Loucy (cell line): ENCODE measurements at regions not wholly inside any gene's neighbourhood (a gene's known extent, or its start where the extent isn't known, plus 50 kb on each side); places are given as distances from the start of the nearest gene placed in this dataset.

Experiments
- H2AFZ ChIP-seq: fragments of 200-600 bp; sonication (generic); 2 replicates; pipeline ENCODE4 v1.6.0; 2016; ENCODE audit warnings: antibody characterized with exemption, mild to moderate bottlenecking, low read length, moderate library complexity
- H3F3A ChIP-seq: fragments of 200-600 bp; 2 replicates; pipeline ENCODE4 v1.6.0; 2016; ENCODE audit warnings: antibody characterized with exemption, low read depth, mild to moderate bottlenecking
- H3K27me3 ChIP-seq: fragments of 200-600 bp; sonication (generic); 2 replicates; pipeline ENCODE4 v1.6.1; 2014; ENCODE audit warnings: low read length, mild to moderate bottlenecking; ENCODE audit not compliant: insufficient read depth, poor library complexity, severe bottlenecking
- H3K36me3 ChIP-seq: fragments of 200-600 bp; sonication (generic); 2 replicates; pipeline ENCODE4 v1.6.1; 2016; ENCODE audit warnings: low read length; ENCODE audit not compliant: insufficient read depth
- H3K4me1 ChIP-seq: fragments of 200-600 bp; sonication (generic); 2 replicates; pipeline ENCODE4 v1.5.1; 2014; ENCODE audit warnings: low read length, mild to moderate bottlenecking; ENCODE audit not compliant: insufficient read depth, poor library complexity, severe bottlenecking
- H3K4me2 ChIP-seq: fragments of 200-600 bp; sonication (generic); 2 replicates; pipeline ENCODE4 v1.6.0; 2014; ENCODE audit warnings: antibody characterized with exemption, low read length, low read depth, mild to moderate bottlenecking; ENCODE audit not compliant: poor library complexity, severe bottlenecking
- H3K4me3 ChIP-seq: fragments of 200-600 bp; sonication (generic); 2 replicates; pipeline ENCODE4 v1.5.1; 2014; ENCODE audit warnings: low read length, mild to moderate bottlenecking, mixed read lengths; ENCODE audit not compliant: poor library complexity, severe bottlenecking
- H3K79me2 ChIP-seq: fragments of 200-600 bp; sonication (generic); 2 replicates; pipeline ENCODE4 v1.6.1; 2014; ENCODE audit warnings: low read length; ENCODE audit not compliant: insufficient read depth
- H3K9ac ChIP-seq: fragments of 200-600 bp; sonication (generic); 2 replicates; pipeline ENCODE4 v1.6.0; 2014; ENCODE audit warnings: mild to moderate bottlenecking, low read depth, low read length, moderate library complexity; ENCODE audit not compliant: poor library complexity, severe bottlenecking
- H3K9me2 ChIP-seq: fragments of 200-600 bp; sonication (generic); replicated peaks from 2 replicates; pipeline ENCODE4 v1.6.1; 2016; ENCODE audit warnings: low read depth, low read length, mixed read lengths
- H3K9me3 ChIP-seq: fragments of 200-600 bp; sonication (generic); 2 replicates; pipeline ENCODE4 v1.6.1; 2014; ENCODE audit warnings: mild to moderate bottlenecking, antibody characterized with exemption, low read length, low read depth; ENCODE audit not compliant: insufficient read depth
- H4K20me1 ChIP-seq: fragments of 200-600 bp; sonication (generic); 2 replicates; pipeline ENCODE4 v1.6.0; 2014; ENCODE audit warnings: antibody characterized with exemption, low read length, mild to moderate bottlenecking; ENCODE audit not compliant: insufficient read depth, poor library complexity, severe bottlenecking
- CTCF ChIP-seq: fragments of 200-600 bp; sonication (generic); conservative IDR thresholded peaks from 2 replicates; pipeline ENCODE4 v1.5.1; 2014; ENCODE audit warnings: mild to moderate bottlenecking, antibody characterized with exemption, low read length
- EZH2phosphoT487 ChIP-seq: fragments of 200-600 bp; IDR thresholded peaks from 2 replicates; pipeline ENCODE4 v1.6.1; 2018; ENCODE audit warnings: antibody characterized with exemption, mild to moderate bottlenecking, moderate library complexity, borderline replicate concordance

- no peaks in the 10 kb centered on the region for H3K79me2 ChIP-seq
- H2AFZ ChIP-seq: no peak overlapping the region
- no peaks in the 10 kb centered on the region for H3K9me3 ChIP-seq
- no peaks in the 10 kb centered on the region for H3K9me2 ChIP-seq
- H3K4me1 ChIP-seq: no peaks in the 10 kb centered on the region
- no peaks in the 10 kb centered on the region for H4K20me1 ChIP-seq
- H3K27me3 ChIP-seq: no peaks in the 10 kb centered on the region
- no peak overlapping the region for H3K4me3 ChIP-seq
- H3K36me3 ChIP-seq: no peaks in the 10 kb centered on the region
- TF ChIP-seq CTCF: no peak
- TF ChIP-seq EZH2phosphoT487: no peak
- H3F3A ChIP-seq: no peaks in the 10 kb centered on the region
- no peak overlapping the region for H3K9ac ChIP-seq
- H3K4me2 ChIP-seq: no peak overlapping the region
These were observed 261.6 kb downstream of the VPS13C start for GRCh38 chr15:61798631-61799030.

- Histone ChIP-seq H3K36me3 (no peaks in the 10 kb centered on the region), H3K9ac (no peak overlapping the region), H3K79me2 (no peaks in the 10 kb centered on the region), H3K4me1 (no peaks in the 10 kb centered on the region), H3F3A (no peaks in the 10 kb centered on the region), H3K4me2 (no peak overlapping the region), H3K9me2 (no peaks in the 10 kb centered on the region), H3K27me3 (no peaks in the 10 kb centered on the region), H3K4me3 (no peak overlapping the region), H4K20me1 (no peaks in the 10 kb centered on the region), H2AFZ (no peak overlapping the region), H3K9me3 (no peaks in the 10 kb centered on the region)
- TF ChIP-seq CTCF (no peak), EZH2phosphoT487 (no peak)
These were observed 264.2 kb downstream of the VPS13C start for GRCh38 chr15:61796056-61796455.

DNA sequence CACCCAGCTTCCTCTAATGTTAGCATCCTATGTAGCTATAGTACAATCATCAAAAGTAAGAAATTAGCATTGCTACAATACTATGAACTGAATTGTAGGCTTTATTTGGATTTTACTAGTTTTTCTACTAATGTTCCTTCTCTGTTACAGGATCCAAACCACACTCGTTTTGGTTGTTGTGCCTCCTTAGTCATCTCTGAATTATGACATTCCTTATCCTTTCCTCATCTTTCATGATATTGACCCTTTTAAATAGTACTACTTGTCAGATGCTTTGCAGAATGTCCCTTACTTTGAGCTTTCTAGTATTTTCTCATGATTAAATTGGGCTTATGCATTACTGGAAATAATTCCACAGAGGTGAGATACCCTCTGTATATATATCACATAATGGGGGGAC is 265.4 kb downstream of the VPS13C start:
- H3K9me2 ChIP-seq: no peaks in the 10 kb centered on the region
- no peak overlapping the region for H3K4me3 ChIP-seq
- H3K36me3 ChIP-seq: no peaks in the 10 kb centered on the region
- no peaks in the 10 kb centered on the region for H4K20me1 ChIP-seq
- no peak overlapping the region for H3K9ac ChIP-seq
- H3K27me3 ChIP-seq: no peaks in the 10 kb centered on the region
- H2AFZ ChIP-seq: no peak overlapping the region
- H3K4me1 ChIP-seq: no peaks in the 10 kb centered on the region
- H3K4me2 ChIP-seq: no peak overlapping the region
- no peak for TF ChIP-seq CTCF
- no peak for TF ChIP-seq EZH2phosphoT487
- no peaks in the 10 kb centered on the region for H3K79me2 ChIP-seq
- no peaks in the 10 kb centered on the region for H3K9me3 ChIP-seq
- H3F3A ChIP-seq: no peaks in the 10 kb centered on the region
